ENCODE measurements at regions not wholly inside any gene's neighbourhood (a gene's known extent, or its start where the extent isn't known, plus 50 kb on each side); places are given as distances from the start of the nearest gene placed in this dataset.

GRCh38 chr9:88664773-88665172 lies 129.8 kb downstream of the NXNL2 start:
- H3K4me3 ChIP-seq = no peak overlapping the region
- no peak for TF ChIP-seq CTCF (IDR thresholded peaks at IDR 0.05)
- H3K27me3 ChIP-seq (replicated peaks; ENCODE audit: insufficient read depth) = no peaks in the 10 kb centered on the region
- H3K36me3 ChIP-seq = no peaks in the 10 kb centered on the region
- H3K4me1 ChIP-seq (ENCODE audit: control insufficient read depth in 1 of 2, low read depth in 2 of 2) = no peaks in the 10 kb centered on the region
- no peaks in the 10 kb centered on the region for H3K9me3 ChIP-seq
- no peak overlapping the region for H3K27ac ChIP-seq
- ATAC-seq (ENCODE audit: insufficient number of reproducible peaks, low FRiP score, low read depth) (no peak), DNase-seq (ENCODE audit: low spot score) (no peak)

DNA sequence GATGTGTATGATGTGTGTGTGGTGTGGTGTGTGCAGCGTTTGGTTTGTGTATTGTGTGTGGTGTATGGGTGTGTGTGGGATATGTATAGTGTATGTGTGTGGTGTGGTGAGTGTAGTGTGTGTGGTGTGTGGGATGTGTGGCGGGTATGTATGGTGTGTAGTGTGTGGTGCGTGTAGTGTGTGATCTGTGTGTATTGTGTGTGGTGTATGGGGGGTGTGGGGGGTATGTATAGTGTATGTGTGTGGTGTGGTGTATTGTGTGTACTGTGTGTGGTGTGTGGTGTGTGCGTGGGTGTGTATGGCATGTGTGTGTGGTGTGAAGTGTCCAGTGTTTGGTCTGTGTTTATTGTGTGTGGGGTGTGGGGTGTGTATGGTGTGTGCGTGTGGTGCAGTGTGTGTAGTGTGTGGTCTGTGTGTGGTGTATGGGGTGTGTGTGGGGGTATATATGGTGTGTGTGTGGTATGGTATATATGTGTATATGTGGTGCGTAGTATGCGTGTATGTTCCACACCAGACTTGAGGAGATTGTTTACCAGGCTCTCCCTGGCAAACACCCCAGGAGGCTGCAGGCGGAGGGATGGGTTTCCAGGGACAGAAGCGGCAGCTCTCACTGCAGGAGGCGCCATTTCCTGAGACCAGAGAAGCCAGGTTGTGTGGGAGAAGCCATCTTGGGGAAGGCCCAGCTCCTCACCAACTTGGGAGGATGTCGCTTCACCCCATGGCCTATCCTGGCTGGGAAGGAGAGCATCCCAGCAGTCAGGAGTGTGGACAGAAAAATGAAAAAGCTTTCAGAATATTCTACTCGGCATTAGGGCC lies 138.1 kb downstream of the NXNL2 start:
- TF ChIP-seq CTCF (IDR thresholded peaks at IDR 0.05) = no peak
- ATAC-seq (ENCODE audit: insufficient number of reproducible peaks, low FRiP score, low read depth) = no peak
- no peak overlapping the region for H3K27ac ChIP-seq

DNA sequence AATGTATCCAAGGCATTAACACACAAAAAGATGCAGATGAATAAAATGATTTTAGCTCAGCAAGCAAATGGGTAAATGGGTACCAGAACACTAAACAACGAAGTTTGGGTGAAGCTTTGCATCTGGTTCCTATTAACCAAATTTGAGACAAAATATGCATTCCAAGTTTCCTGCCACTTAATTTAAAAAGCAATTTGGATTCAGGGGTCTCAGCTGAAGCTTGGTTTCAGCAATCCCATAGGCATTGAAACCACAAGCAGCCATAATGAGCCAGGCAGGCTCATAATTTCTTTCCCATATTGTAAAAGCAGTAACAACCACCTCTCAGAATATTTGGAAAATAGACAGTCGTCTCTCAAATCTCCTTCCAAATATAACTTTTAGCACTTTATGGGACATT lies 138.9 kb downstream of the NXNL2 start:
- Histone ChIP-seq H3K9me3 (no peaks in the 10 kb centered on the region), H3K27ac (no peak overlapping the region), H3K4me1 (ENCODE audit: control insufficient read depth in 1 of 2, low read depth in 2 of 2) (peaks cover 0 to 6% of the 10 kb centered on the region in 2 donors), H3K36me3 (no peaks in the 10 kb centered on the region), H3K4me3 (no peak overlapping the region), H3K27me3 (replicated peaks; ENCODE audit: insufficient read depth) (no peaks in the 10 kb centered on the region)
- TF ChIP-seq CTCF (IDR thresholded peaks at IDR 0.05) = no peak
- DNase-seq (ENCODE audit: low spot score) = no peak
- ATAC-seq (ENCODE audit: insufficient number of reproducible peaks, low FRiP score, low read depth) = no peak

More for the DNA sequence above, 138.1 kb downstream of the NXNL2 start:
- no peak for DNase-seq (ENCODE audit: low spot score)
- no peaks in the 10 kb centered on the region for H3K27me3 ChIP-seq (replicated peaks; ENCODE audit: insufficient read depth)
- no peaks in the 10 kb centered on the region for H3K36me3 ChIP-seq
- H3K9me3 ChIP-seq = no peaks in the 10 kb centered on the region
- peaks cover 0 to 1% of the 10 kb centered on the region in 2 donors for H3K4me1 ChIP-seq (ENCODE audit: control insufficient read depth in 1 of 2, low read depth in 2 of 2)
- H3K4me3 ChIP-seq = no peak overlapping the region

- Histone ChIP-seq H3K4me3 (no peak overlapping the region), H3K36me3 (no peaks in the 10 kb centered on the region), H3K4me1 (ENCODE audit: control insufficient read depth in 1 of 2, low read depth in 2 of 2) (peaks cover 0 to 6% of the 10 kb centered on the region in 2 donors), H3K27me3 (replicated peaks; ENCODE audit: insufficient read depth) (no peaks in the 10 kb centered on the region), H3K9me3 (no peaks in the 10 kb centered on the region), H3K27ac (no peak overlapping the region)
- ATAC-seq (ENCODE audit: insufficient number of reproducible peaks, low FRiP score, low read depth) (no peak), DNase-seq (ENCODE audit: low spot score) (no peak)
- TF ChIP-seq CTCF (IDR thresholded peaks at IDR 0.05) = no peak
Observed at GRCh38 chr9:88676644-88677043, 141.7 kb downstream of the NXNL2 start.

- ATAC-seq (ENCODE audit: insufficient number of reproducible peaks, low FRiP score, low read depth) (no peak), DNase-seq (ENCODE audit: low spot score) (no peak)
- no peaks in the 10 kb centered on the region for H3K27me3 ChIP-seq (replicated peaks; ENCODE audit: insufficient read depth)
- H3K4me3 ChIP-seq = no peak overlapping the region
- H3K36me3 ChIP-seq = no peaks in the 10 kb centered on the region
- peaks cover 0 to 6% of the 10 kb centered on the region in 2 donors for H3K4me1 ChIP-seq (ENCODE audit: control insufficient read depth in 1 of 2, low read depth in 2 of 2)
- H3K9me3 ChIP-seq = no peaks in the 10 kb centered on the region
- TF ChIP-seq CTCF (IDR thresholded peaks at IDR 0.05) = no peak
- no peak overlapping the region for H3K27ac ChIP-seq
Observed at GRCh38 chr9:88678008-88678407, 143.0 kb downstream of the NXNL2 start.

Measured in thoracic aorta (tissue), 2 donors.